BJ (cell line): ENCODE measurements at regions not wholly inside any gene's neighbourhood (a gene's known extent, or its start where the extent isn't known, plus 50 kb on each side); places are given as distances from the start of the nearest gene placed in this dataset. TPM values are rescaled to one million over a fixed set of nuclear protein-coding genes. Genes with fewer than 3 reads are reported as not detected.

ENCODE experiments used
- CTCF ChIA-PET: fragments of 350-600 bp; formaldehyde crosslinking; extraction: SDS; loops from one replicate; lab custom pipeline; 2021; ENCODE audit warnings: antibody characterized with exemption, inconsistent platforms; lab: Yijun Ruan, JAX
- POLR2A ChIA-PET: fragments of 300-600 bp; sonication (Branson Sonifier 250); formaldehyde crosslinking; extraction: SDS; loops from one replicate; lab custom pipeline; 2021; ENCODE audit warnings: antibody characterized with exemption; lab: Charles Lee
- DNase-seq: peaks from one replicate; pipeline ENCODE4 v3.0.0-alpha.2; 2011; ENCODE audit warnings: low read depth
- H3K27me3 ChIP-seq: 2 replicates; pipeline ENCODE4 v1.6.0; 2011; ENCODE audit warnings: low read length; ENCODE audit not compliant: control insufficient read depth, insufficient read depth
- H3K36me3 ChIP-seq: 2 replicates; pipeline ENCODE4 v1.5.1; 2011; ENCODE audit warnings: low read length; ENCODE audit not compliant: control insufficient read depth, insufficient read depth
- H3K4me3 ChIP-seq: 2 replicates; pipeline ENCODE4 v1.5.1; 2011; ENCODE audit warnings: low read depth, mild to moderate bottlenecking, control low read depth, low read length
- small RNA-seq: library from RNA; depleted of rRNA; stranded (forward); fragments of <200 nt; gene quantifications from one replicate; pipeline ENCODE3, GENCODE V24; 2012; ENCODE audit warnings: low replicate concordance, low read depth; ENCODE audit not compliant: insufficient read length
- TF ChIP-seq, protein P1 (sequence below): IDR thresholded peaks from 2 replicates; pipeline ENCODE4 v1.5.1; 2011; ENCODE audit warnings: low read depth, mild to moderate bottlenecking, control low read depth, inconsistent platforms, low read length, moderate library complexity; ENCODE audit not compliant: insufficient read depth

DNA sequence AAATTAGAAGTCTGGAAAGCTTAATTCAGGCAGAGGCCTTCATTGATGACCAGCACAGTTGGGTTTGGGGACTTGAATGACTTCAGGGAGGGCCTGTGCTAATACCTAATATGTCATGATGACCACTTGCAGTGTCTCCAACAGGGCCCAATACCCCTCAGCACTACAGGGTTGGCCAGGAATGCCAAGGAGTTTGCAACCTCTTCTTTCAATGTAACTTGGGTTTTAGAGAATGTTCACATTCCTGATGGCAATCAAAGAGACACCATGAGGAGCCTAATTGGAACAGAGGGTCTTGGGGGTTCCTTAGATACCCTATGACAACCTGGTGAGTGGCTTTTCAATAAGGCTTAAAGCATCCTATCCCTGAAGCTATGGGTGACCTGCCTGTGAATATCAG, 52.4 kb upstream of the ST8SIA3 start:
- CTCF ChIA-PET: no interaction called here
- POLR2A ChIA-PET: no interaction called here
- Histone ChIP-seq H3K36me3 (no peaks in the 10 kb centered on the region), H3K4me3 (no peak overlapping the region), H3K27me3 (no peaks in the 10 kb centered on the region)
- DNase-seq: no peak
- TF ChIP-seq, protein P1, sequence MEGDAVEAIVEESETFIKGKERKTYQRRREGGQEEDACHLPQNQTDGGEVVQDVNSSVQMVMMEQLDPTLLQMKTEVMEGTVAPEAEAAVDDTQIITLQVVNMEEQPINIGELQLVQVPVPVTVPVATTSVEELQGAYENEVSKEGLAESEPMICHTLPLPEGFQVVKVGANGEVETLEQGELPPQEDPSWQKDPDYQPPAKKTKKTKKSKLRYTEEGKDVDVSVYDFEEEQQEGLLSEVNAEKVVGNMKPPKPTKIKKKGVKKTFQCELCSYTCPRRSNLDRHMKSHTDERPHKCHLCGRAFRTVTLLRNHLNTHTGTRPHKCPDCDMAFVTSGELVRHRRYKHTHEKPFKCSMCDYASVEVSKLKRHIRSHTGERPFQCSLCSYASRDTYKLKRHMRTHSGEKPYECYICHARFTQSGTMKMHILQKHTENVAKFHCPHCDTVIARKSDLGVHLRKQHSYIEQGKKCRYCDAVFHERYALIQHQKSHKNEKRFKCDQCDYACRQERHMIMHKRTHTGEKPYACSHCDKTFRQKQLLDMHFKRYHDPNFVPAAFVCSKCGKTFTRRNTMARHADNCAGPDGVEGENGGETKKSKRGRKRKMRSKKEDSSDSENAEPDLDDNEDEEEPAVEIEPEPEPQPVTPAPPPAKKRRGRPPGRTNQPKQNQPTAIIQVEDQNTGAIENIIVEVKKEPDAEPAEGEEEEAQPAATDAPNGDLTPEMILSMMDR: no peak

- Histone ChIP-seq H3K4me3 (no peak overlapping the region), H3K27me3 (no peaks in the 10 kb centered on the region), H3K36me3 (no peaks in the 10 kb centered on the region)
- ChIA-PET CTCF (interaction anchor here (0.8 kb wide), 1 partner anchor 63 kb away, joined by 4 read pairs; no protein-coding TSS in a partner anchor), POLR2A (no interaction called here)
- DNase-seq: no peak
- TF ChIP-seq, protein P1: no peak
Measured at GRCh38 chr18:57301573-57302559, 50.5 kb upstream of the ST8SIA3 start.

Small RNAs in the stretch of these regions (small RNA-seq; reads per million reads assigned to genes)
- not detected for gene RNU6-737P
